ENCODE measurements at regions not wholly inside any gene's neighbourhood (a gene's known extent, or its start where the extent isn't known, plus 50 kb on each side); places are given as distances from the start of the nearest gene placed in this dataset.

- DNase-seq (ENCODE audit: low read depth in 3 of 3), result no peak
Measured at GRCh38 chr6:170178561-170179477, 112.1 kb downstream of the DLL1 start.

- DNase-seq (ENCODE audit: low read depth in 3 of 3), result no peak
Measured at GRCh38 chr6:170177772-170178560, 112.9 kb downstream of the DLL1 start.

DNA sequence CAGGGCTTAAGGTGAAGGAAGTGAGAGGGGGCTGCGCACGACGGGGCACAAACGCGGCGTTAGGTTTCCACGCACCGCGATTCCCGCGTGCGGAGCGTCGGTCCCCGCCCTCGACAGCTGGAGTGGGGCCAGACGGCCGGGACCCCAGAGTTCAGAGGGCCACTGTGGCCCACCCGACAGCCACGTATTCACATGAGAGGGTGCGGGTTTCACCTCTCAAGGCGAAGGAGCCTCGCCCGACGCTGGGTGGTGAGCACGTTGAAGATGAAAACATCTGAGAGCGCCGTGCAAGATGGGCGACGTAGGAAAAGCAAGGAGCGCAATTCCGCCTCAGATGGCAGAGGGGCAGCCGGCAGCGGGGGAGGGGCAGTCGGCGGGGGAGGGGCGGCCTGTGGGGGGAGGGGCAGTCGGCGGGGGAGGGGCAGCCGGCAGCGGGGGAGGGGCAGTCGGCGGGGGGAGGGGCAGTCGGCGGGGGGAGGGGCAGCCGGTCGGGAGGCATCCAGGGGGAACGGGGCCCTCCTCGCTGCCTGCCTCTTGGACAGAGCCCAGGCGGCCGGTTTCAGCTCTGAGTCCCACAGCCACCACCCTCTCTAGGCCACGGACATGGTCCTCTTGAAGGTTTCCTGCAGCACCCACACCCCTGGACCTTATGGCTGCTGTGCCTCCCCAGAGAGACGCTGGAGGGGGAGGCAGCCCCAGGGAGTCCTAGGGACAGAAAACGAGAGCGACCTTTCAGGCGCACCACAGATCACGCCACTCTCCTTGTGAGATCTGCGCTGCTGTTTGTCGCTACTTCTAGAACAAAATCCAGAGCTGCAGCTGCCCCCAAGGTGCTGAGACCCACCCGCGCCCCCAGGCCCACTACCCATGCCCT lies 113.7 kb downstream of the DLL1 start:
- no peak for DNase-seq (ENCODE audit: low read depth in 3 of 3)

- no peak for DNase-seq (ENCODE audit: low read depth in 3 of 3)
Measured at GRCh38 chr6:170176136-170176897, 114.6 kb downstream of the DLL1 start.

- no peak for DNase-seq (ENCODE audit: low read depth in 3 of 3)
Measured at GRCh38 chr6:170175644-170176135, 115.2 kb downstream of the DLL1 start.

DNA sequence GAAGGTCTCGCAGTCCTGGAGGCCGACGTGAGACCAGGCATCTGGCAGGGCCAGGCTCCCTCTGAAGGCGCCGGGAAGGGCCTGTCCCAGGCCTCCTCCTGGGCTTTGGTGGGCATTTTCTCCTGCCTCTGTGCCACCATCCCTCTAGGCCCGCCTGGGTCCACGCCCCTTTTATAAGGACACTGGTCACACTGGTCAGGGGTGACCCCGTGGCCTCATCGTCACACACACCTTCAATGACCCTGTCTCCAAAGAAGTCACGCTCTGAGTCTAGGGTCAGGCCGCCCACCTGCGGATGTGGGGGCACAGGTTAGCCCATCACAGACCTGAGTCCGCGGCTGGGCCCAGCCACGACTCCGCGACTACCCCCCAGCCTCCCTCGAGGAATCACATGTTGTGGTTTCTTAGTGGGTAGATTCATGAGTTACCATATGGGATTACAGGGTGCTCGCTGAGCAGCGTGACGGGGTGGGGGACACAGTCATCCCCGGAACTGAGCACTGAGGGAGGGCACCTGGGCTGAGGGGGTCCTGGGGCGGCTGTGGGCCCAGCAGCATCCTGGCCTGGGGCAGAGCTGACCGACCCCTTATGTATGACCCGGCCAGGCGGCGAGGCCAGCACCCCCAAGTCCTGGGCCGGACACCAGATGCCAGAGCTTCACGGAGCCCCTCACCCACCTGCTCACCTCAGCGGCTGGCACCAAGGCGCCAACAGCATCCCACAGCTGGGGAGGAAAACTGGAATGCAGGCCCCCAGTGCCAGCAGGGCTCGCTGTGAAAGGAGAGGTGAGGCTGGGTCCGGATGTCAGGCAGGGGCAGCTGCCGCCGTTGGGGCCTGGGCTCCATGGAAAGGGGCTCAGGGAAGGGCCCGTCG lies 115.9 kb downstream of the DLL1 start:
- DNase-seq (ENCODE audit: low read depth in 3 of 3), result no peak

GRCh38 chr6:170174124-170174770 lies 116.6 kb downstream of the DLL1 start:
- DNase-seq (ENCODE audit: low read depth in 3 of 3), result no peak

DNA sequence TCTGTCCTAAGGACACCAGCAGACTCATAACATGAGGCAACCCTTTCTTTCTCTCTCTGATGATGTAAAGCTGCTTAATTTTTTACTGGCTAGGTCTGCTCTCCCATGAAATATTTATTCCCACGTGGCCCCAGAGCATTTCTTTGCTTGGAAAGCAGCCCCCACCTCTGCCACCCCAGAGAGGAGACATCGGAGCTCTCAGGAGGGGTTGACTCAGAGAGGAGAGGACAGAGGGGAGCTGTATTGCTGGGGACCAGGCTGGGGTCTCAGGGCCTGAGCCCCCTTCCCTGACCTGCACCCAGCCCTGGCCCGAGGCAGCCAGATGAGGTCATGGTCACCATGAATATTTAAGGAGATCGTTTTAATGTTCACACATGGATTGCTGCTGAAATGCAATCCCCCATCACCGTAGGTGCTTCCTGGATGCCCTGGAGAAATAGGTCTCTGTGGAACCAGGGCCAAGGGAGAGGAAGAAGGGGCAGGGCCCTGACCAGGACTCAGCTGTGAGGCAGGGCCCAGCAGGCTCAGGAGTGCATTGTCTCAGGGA lies 117.5 kb downstream of the DLL1 start:
- DNase-seq (ENCODE audit: low read depth in 3 of 3), result no peak

- no peak for DNase-seq (ENCODE audit: low read depth in 3 of 3)
Measured at GRCh38 chr6:170172825-170173256, 118.0 kb downstream of the DLL1 start.

GRCh38 chr6:170172392-170172791 lies 118.5 kb downstream of the DLL1 start:
- no peak for DNase-seq (ENCODE audit: low read depth in 3 of 3)

DNA sequence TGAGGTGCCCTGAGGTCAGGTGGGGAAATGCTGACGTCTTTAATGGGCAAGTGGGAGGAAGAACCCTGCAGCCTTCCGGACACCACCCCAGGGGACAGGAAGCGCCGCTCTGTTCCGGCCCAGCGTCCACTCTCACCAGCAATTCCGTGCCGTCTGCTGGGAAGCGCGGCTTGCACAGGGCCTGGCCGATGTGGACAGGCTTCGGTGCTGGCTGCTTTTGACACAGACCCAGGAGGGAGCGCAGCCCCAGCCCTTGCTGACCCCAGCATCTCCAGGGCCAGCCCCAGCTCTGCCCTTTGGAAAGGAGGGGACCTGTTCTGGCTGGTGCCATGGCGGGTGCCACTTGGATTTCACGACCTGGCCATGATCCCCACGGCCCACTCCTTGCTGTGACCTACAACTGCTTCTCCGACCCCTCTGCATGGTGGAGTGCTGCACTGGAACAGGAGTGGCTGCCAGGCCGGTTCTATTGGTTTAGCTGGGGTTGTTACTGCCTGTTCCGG lies 123.2 kb downstream of the DLL1 start:
- no peak for DNase-seq (ENCODE audit: low read depth in 3 of 3)

DNA sequence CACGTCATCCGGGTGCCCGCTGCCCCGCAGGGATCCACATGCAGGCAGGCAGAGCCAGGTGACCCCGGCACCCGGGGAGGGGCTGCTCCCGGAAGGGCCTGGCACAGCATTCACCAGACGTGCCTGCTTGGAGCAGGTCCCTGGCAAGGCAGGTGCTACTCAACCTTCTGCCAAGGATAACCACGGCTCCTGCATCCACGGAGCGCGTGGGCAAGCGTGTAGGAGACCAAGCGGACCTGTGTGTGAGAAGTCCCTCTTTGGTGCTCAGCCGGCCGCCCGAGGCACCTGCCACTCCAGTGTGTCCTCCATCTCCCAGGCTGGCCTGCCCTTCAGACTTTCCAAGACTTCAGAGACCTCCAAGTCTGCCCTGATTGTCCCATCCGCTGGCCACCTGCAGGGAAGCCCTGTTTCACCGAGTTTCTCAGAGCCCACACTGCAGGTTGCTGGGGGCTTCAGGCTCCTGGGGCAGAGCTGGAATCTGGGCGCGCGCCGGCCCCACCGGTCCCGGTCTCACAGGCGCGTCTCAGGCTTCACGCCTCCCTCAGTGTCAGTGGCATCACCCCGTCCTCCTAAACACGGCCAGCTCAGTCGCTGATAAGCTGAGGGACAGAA lies 124.3 kb downstream of the DLL1 start:
- DNase-seq (ENCODE audit: low read depth in 3 of 3), result no peak

- DNase-seq (ENCODE audit: low read depth in 3 of 3), result no peak
Measured at GRCh38 chr6:170165471-170166117, 125.3 kb downstream of the DLL1 start.

DNA sequence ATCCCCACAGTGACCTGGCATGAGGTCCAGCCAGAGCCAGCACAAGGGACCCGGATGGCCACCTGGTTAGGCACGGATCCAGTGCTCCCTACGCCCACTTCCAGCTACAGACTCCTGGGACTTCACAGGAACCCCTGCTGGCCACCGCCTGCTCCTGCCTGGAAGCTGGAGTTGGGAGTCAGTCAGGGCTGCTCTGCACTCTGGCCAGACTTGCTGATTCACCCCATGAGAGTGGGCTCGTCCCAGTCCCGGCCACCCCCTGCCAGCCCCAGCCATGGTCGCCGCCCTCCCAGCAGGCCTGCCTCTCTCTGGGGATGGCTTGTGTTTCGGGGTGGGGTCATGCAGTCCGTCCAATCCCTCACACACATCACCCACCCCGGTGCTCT lies 125.8 kb downstream of the DLL1 start:
- no peak for DNase-seq (ENCODE audit: low read depth in 3 of 3)

GRCh38 chr6:170164271-170164900 lies 126.5 kb downstream of the DLL1 start:
- DNase-seq (ENCODE audit: low read depth in 3 of 3), result no peak

DNA sequence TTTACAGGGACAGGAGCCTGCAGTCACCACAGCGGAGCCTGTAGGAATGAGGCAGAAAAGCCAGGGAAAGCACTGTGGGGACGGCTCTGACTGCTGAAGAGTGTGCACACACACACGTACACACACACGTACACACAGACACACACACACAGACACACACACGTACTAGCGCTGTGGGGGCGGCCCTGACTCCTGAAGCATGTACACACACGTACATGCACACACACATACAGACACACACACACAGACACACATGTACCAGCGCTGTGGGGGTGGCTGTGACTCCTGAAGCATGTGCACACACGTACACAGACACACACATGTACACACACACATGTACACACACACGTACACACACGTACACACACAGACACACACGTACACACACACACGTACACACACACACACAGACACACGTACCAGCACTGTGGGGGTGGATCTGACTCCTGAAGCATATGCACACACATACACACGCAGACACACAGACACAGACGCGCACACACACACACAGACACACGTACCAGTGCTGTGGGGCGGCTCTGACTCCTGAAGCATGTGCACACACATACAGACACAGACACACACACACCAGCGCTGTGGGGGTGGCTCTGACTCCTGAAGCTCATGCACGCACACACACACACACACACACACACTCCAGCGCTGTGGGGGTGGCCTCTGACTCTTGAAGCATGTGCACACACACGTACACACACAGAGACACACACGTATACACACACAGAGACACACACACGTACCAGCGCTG lies 127.3 kb downstream of the DLL1 start:
- no peak for DNase-seq (ENCODE audit: low read depth in 3 of 3)

Data from stimulated activated CD4-positive, alpha-beta T cell treated with anti-CD3 and anti-CD28 coated beads, TNF-alpha, amount 100 ng/mL, for 4 hours (primary cell).